Lower lobe of right lung (tissue), 2 donors: ENCODE measurements at regions not wholly inside any gene's neighbourhood (a gene's known extent, or its start where the extent isn't known, plus 50 kb on each side); places are given as distances from the start of the nearest gene placed in this dataset.

Experiments
- ATAC-seq, 2 donors: fragments of 200-7000 bp; cut with Tn5 transposase; one replicate each; pipeline ENCODE4 v1.9.1; 2020 to 2022; ENCODE audit warnings: mild to moderate bottlenecking in 2 of 2, moderate library complexity in 2 of 2
- DNase-seq: peaks from one replicate; pipeline ENCODE4 v3.0.0-alpha.2; 2020
- H3K27ac ChIP-seq: fragments of 200-600 bp; one replicate; pipeline ENCODE4 v1.8.0; 2022
- H3K27me3 ChIP-seq: fragments of 200-600 bp; one replicate; pipeline ENCODE4 v1.8.0; 2022; ENCODE audit warnings: low read depth
- H3K36me3 ChIP-seq: fragments of 200-600 bp; one replicate; pipeline ENCODE4 v1.8.0; 2022; ENCODE audit warnings: mild to moderate bottlenecking
- H3K4me1 ChIP-seq: fragments of 200-600 bp; one replicate; pipeline ENCODE4 v1.8.0; 2022
- H3K4me3 ChIP-seq: fragments of 200-600 bp; one replicate; pipeline ENCODE4 v1.8.0; 2022; ENCODE audit warnings: mild to moderate bottlenecking
- H3K9me3 ChIP-seq: fragments of 200-600 bp; one replicate; pipeline ENCODE4 v1.8.0; 2022
- CTCF ChIP-seq: fragments of 200-600 bp; IDR thresholded peaks from one replicate; pipeline ENCODE4 v1.8.0; 2022; ENCODE audit warnings: antibody characterized with exemption, mild to moderate bottlenecking
- intact Hi-C: fragments of 100-400 bp; cut with DNase I; formaldehyde crosslinking; loops from one replicate; pipeline ENCODE4 v1.11.0; 2022
- donor health status: DM: no; HTN: yes; CAD: no; lungs with severe emphysema.

- intact Hi-C loops: no loop called here
- H3K27me3 ChIP-seq: no peaks in the 10 kb centered on the region
- no peak overlapping the region for H3K4me3 ChIP-seq
- no peaks in the 10 kb centered on the region for H3K36me3 ChIP-seq
- no peak overlapping the region for H3K27ac ChIP-seq
- no peak for TF ChIP-seq CTCF
- no peak for ATAC-seq
- no peak for DNase-seq
- H3K9me3 ChIP-seq: no peaks in the 10 kb centered on the region
- H3K4me1 ChIP-seq: no peaks in the 10 kb centered on the region
Measured at GRCh38 chr2:22518641-22519040, 866.3 kb upstream of the KLHL29 start.

GRCh38 chr2:22520369-22521288 is 864.4 kb upstream of the KLHL29 start:
- intact Hi-C loops: no loop called here
- no peak for DNase-seq
- H3K27ac ChIP-seq: no peak overlapping the region
- H3K4me3 ChIP-seq: no peak overlapping the region
- no peak for ATAC-seq
- H3K27me3 ChIP-seq: no peaks in the 10 kb centered on the region
- no peaks in the 10 kb centered on the region for H3K36me3 ChIP-seq
- H3K9me3 ChIP-seq: no peaks in the 10 kb centered on the region
- no peaks in the 10 kb centered on the region for H3K4me1 ChIP-seq
- TF ChIP-seq CTCF: no peak

- Histone ChIP-seq H3K27ac (no peak overlapping the region), H3K9me3 (no peaks in the 10 kb centered on the region), H3K4me1 (no peaks in the 10 kb centered on the region), H3K4me3 (no peak overlapping the region), H3K36me3 (no peaks in the 10 kb centered on the region), H3K27me3 (no peaks in the 10 kb centered on the region)
- intact Hi-C loops: no loop called here
- TF ChIP-seq CTCF: no peak
- ATAC-seq: no peak
- DNase-seq: no peak
Measured at GRCh38 chr2:22521620-22522019, 863.4 kb upstream of the KLHL29 start.

- ATAC-seq: no peak
- Histone ChIP-seq H3K27ac (no peak overlapping the region), H3K36me3 (no peaks in the 10 kb centered on the region), H3K4me3 (no peak overlapping the region), H3K4me1 (no peaks in the 10 kb centered on the region), H3K27me3 (no peaks in the 10 kb centered on the region), H3K9me3 (no peaks in the 10 kb centered on the region)
- intact Hi-C loops: no loop called here
- TF ChIP-seq CTCF: no peak
- no peak for DNase-seq
Measured at GRCh38 chr2:22525681-22526080, 859.3 kb upstream of the KLHL29 start.

GRCh38 chr2:22530131-22530530 is 854.8 kb upstream of the KLHL29 start:
- Histone ChIP-seq H3K36me3 (no peaks in the 10 kb centered on the region), H3K27me3 (no peaks in the 10 kb centered on the region), H3K27ac (no peak overlapping the region), H3K9me3 (no peaks in the 10 kb centered on the region), H3K4me3 (no peak overlapping the region), H3K4me1 (no peaks in the 10 kb centered on the region)
- no peak for DNase-seq
- intact Hi-C loops: no loop called here
- ATAC-seq: no peak
- no peak for TF ChIP-seq CTCF
